GM19468 (cell line): ENCODE measurements at regions not wholly inside any gene's neighbourhood (a gene's known extent, or its start where the extent isn't known, plus 50 kb on each side); places are given as distances from the start of the nearest gene placed in this dataset.

Experiments used
- ATAC-seq: cut with Tn5 transposase; IDR thresholded peaks from one replicate; pipeline ENCODE4 v1.9.1; 2021; ENCODE audit warnings: mild to moderate bottlenecking, moderate library complexity, moderate number of reproducible peaks; ENCODE audit not compliant: unreplicated experiment; ENCODE audit errors: extremely low read depth

DNA sequence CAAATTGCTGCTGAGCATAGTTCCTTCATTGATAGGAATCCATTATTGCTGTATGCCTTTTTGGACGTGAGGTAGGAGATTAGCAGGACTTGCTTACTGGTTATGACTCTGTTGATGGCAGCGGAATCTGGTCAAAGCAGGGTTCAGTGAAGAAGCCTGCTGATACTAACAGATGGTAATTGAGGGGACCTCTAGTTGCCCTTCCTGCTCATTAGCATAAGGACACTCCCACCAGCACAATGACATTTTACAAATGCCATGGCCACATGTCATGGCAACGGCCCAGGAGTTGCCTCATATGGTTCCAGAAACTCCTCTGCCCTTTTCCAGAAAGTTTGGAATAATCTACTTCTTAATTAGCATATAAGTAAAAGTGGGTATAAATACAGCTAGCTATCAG lies 417.5 kb downstream of the CDC14C start:
- no peak for ATAC-seq

DNA sequence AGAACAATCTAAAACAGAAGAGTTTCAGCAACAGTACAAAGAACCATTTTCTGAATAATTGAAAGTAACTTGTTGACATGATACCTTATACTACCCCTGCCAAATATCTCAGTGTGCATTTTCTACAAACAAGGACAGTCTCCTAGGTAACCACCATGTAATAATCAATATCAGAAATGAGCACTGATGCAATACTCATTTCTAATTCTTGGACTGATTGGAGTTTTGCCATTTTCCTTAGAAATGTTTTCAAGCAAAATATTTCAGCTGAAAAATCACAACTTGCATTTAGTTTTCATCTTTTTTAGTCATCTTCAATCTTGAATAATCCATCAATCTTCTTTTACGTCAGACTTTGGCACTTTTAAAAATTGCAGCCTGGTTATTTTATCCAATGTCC lies 420.2 kb downstream of the CDC14C start:
- no peak for ATAC-seq

- ATAC-seq = no peak
These were observed 422.0 kb downstream of the CDC14C start for GRCh38 chr7:49346195-49346899.

- ATAC-seq = no peak
These were observed 406.4 kb upstream of the VWC2 start for GRCh38 chr7:49367072-49367471.

- no peak for ATAC-seq
These were observed 401.7 kb upstream of the VWC2 start for GRCh38 chr7:49371771-49372170.

GRCh38 chr7:49376817-49377375 lies 396.5 kb upstream of the VWC2 start:
- ATAC-seq = no peak

DNA sequence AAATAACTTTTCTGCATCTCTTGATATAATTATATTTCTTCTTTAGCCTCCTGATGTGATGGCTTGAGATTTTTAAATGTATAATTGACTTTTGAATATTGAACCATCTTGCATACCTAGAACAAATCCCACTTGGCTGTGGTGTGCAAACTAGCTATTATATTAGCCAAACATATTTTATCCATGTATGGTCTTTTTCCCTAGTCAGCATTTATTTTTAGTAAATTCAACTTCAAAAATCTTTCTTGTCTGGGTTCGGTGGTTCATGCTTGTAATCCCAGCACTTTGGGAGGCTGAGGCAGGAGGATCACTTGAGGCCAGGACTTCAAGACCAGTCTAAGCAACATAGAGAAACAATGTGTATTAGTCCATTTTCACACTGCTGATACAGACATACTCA lies 386.6 kb upstream of the VWC2 start:
- ATAC-seq = no peak

DNA sequence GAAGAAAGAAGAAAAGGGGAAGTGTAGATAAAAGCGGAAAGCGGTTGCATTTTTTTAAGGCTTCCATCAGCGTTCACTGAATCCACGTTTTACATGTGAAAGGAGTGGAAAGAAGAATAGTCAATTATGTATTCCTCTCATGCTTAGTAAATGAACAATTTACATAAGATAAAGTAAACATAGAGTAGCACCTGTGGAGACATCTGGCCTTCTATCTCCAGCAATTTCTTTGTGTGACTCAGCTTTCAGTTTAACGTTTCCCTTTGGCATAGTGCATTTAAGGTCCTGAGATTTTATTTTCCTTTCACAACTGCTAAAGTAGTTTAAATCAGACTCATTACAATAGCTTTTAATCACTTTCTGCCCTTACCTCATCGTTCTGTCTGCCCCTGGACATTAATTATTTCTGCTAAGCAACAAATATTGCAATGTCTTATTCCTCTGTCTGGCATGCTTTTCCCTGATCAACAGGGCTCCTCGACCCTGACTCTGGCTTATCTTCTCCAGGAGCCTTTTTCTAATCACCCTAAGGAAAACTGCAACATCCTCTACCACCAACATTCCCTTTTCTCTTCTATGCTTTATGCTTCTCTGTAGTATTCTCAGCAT lies 383.5 kb upstream of the VWC2 start:
- no peak for ATAC-seq

- ATAC-seq = no peak
These were observed 377.2 kb upstream of the VWC2 start for GRCh38 chr7:49396229-49396628.

DNA sequence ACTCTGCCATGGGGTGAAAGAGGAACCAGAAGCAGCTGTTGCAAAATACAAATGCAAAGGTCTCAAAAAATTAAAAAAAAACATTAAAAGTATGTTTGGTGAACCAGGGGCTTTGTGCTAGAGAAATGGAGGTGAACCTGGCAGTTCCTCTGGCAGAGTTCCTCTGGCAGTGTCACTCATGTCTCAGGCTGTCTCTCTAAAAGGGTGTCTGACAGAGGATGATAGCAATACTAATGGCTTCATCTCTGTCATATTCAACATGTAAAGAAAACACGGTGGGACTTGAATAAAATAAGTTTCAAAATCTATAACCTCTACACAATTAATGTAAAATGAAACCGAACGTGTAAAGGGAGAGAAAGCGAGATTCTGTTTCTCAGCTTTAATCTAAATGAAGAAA lies 375.7 kb upstream of the VWC2 start:
- no peak for ATAC-seq

GRCh38 chr7:49398236-49398635 lies 375.2 kb upstream of the VWC2 start:
- no peak for ATAC-seq

DNA sequence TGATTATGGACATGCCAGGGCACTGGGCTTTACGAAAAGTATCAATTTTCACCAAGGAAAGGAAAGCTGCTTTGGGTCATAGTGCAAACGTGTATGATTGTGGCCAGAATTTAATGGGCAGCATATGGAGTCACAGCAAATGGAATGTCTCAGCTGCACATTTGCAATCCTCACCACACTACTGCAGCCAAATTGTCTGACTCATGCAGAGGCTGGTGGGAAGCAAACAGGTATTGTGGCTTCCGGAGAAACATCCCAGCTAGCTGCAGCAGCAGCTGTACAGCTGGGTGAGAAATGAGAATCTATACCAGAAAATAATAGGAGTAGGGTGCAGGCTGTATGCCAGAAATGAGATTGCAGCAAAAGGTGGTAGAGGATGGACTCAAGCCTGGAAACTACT lies 374.7 kb upstream of the VWC2 start:
- no peak for ATAC-seq

DNA sequence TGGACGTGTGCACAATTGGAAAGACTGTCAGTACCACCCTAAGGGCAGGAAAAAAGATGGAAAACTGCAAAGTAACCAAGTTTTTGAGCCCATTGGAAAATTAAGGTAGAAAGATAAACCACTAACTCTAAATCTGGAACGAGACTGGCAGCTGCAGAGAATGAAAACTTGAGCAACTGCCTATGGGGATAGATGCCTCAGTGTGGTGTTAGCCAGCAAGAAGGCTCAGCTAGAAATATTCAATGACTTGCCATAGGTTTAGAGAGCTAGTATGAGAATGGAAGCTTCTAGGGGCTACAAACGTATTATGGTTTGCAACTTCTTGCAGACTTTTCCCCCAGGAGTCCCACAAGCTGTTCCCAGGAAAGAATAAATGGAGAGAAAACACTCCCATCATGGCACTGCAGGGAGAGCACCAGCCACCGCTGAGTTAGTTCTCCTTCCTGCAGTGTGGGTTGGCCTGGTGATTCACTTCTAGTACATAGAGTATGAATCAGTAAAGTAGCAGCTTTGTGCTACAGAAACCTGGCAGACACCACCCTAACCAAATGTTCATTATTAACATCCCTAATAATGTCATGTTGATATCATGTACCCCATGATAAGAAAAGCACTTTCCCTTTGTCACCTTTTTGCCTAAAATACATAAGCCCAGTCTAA lies 372.4 kb upstream of the VWC2 start:
- ATAC-seq = no peak

DNA sequence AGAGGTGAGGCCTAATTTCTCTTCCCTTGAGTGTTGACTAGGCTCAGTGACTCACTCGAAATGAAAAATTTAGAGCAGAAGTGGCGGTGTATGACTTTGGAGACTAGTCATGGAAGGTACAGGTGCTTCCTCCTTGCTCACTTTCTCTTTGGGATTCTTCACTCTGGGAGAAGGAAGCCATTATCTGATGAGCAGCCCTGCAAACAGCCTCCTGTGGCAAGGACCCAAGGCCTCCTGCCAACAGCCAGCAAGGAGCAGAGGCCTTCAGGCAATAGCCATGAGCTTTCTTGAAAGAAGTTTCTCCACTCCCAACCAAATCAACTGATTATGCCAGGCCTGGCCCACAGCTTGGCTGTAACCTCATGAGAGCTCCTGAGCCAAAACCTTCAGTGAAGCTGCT lies 369.6 kb upstream of the VWC2 start:
- ATAC-seq = no peak

- no peak for ATAC-seq
These were observed 366.2 kb upstream of the VWC2 start for GRCh38 chr7:49407205-49407604.

DNA sequence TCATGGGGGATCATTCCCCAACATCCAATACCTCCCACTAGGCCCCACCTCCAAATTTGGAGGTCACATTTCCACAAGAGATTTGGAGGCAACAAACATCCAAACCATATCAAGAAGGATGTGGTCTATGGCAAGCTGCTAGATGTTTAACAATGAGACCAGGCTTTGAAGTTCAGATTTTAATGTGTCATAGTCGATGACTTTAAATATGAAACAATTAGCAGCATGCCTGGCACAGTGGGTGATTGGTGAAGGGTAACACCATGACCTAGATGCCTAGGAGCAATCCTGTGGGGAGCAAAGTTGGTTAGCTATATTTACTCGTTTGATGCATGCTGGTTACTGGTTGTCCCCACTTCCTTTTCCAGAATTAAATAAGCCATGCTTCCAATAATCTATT lies 356.4 kb upstream of the VWC2 start:
- no peak for ATAC-seq

DNA sequence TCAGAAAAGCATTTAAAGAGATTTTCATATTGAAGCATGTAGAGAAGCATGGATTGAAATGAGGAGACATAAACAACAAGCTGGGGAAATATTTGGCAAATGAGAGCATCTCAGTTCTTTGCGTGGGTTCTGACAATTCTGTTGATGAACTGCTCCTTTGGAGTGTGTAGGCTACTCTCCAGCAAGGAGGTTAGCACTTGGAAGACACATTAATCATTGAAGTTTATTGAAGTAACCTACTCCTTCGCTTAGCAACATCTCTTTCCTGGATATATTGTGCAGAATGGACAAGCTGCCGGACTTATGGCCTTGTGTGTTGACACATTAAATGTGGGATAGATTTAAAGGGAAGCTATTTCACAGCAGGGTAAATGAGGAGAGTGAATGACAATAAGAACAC lies 354.5 kb upstream of the VWC2 start:
- ATAC-seq = no peak

DNA sequence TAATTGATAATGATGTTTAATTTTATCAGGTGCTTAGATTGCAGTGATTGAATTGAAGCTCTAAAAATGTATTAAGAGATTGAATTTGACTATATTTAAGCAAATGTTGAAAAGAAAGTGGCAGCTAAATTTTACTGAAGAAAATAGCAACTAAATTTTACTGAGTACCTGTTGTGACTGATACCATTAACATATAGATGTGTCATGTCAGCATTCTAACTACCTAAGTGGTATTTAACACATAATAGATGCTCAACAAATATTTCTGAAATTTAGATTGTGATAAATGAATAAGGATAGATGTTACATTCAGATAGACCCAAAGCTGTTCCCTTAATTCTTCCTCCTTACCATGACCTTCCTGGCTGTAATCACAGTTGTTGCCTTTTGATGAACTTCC lies 350.9 kb upstream of the VWC2 start:
- no peak for ATAC-seq

- ATAC-seq = no peak
These were observed 349.3 kb upstream of the VWC2 start for GRCh38 chr7:49424109-49424508.

- no peak for ATAC-seq
These were observed 348.1 kb upstream of the VWC2 start for GRCh38 chr7:49425277-49425818.

DNA sequence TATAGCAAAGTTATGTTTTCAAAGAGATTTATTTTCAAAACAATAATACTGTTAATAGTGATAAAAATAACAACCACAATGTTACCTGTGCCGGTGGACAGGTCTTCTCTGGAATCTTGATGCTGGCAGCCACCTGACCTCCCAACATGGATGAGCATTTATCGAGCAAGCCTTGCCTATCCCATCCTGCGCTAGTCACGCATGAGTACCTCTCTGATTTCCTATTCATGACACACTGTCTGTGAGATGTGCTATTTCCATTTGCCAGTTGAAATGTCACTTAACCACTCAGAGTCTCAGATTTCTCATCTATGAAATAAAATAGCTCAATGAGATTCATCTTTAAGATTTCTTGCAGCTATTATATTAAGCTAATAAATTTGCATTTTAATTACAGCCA lies 341.2 kb upstream of the VWC2 start:
- ATAC-seq = no peak
